ENCODE measurements at regions not wholly inside any gene's neighbourhood (a gene's known extent, or its start where the extent isn't known, plus 50 kb on each side); places are given as distances from the start of the nearest gene placed in this dataset.

DNA sequence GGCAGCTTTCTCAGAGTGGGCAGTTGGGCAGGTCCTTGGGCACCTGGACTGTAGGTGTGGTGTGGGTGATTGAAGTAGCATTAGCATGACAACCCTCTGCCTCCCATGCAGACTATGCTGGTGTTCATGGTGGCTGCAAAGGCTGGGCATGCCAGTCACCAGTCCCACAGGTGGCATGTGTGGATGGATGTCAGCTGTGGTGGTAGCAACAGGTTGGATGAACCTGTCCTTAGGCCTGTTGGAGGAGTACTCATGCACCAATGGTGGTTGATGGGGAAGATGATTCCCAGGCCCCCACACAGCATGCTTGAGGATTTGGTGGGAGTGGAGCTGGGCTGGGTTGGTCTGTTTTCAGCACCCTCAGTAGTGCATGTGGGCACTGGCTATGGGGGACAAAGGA lies 251.1 kb downstream of the PAX1 start:
- TF ChIP-seq, protein P1, sequence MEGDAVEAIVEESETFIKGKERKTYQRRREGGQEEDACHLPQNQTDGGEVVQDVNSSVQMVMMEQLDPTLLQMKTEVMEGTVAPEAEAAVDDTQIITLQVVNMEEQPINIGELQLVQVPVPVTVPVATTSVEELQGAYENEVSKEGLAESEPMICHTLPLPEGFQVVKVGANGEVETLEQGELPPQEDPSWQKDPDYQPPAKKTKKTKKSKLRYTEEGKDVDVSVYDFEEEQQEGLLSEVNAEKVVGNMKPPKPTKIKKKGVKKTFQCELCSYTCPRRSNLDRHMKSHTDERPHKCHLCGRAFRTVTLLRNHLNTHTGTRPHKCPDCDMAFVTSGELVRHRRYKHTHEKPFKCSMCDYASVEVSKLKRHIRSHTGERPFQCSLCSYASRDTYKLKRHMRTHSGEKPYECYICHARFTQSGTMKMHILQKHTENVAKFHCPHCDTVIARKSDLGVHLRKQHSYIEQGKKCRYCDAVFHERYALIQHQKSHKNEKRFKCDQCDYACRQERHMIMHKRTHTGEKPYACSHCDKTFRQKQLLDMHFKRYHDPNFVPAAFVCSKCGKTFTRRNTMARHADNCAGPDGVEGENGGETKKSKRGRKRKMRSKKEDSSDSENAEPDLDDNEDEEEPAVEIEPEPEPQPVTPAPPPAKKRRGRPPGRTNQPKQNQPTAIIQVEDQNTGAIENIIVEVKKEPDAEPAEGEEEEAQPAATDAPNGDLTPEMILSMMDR (optimal IDR thresholded peaks at IDR 0.05 in 1 of 3, IDR thresholded peaks at IDR 0.05 in 1 of 3, conservative IDR thresholded peaks at IDR 0.05 in 1 of 3; ENCODE audit: extremely low read depth in 1 of 3, insufficient read depth in 2 of 3, low read length in 3 of 3), result no peak
- no peak for TF ChIP-seq EZH2 (IDR thresholded peaks at IDR 0.05; ENCODE audit: low read length)
